Effector memory CD8-positive, alpha-beta T cell (primary cell): ENCODE measurements at regions not wholly inside any gene's neighbourhood (a gene's known extent, or its start where the extent isn't known, plus 50 kb on each side); places are given as distances from the start of the nearest gene placed in this dataset.

ENCODE experiments used
- ATAC-seq: fragments of 150-1000 bp; cut with Tn5 transposase; replicated peaks from 2 replicates; pipeline ENCODE4 v1.10.0; 2021; ENCODE audit warnings: mild to moderate bottlenecking, moderate library complexity
- DNase-seq, 3 experiments: peaks; one replicate each; pipeline ENCODE4 v3.0.0; 2021
- H3K27ac Mint-ChIP-seq, 2 donors: one replicate each; pipeline ENCODE4 v1.8.0; 2022; ENCODE audit warnings: mild to moderate bottlenecking in 2 of 2, mixed read lengths in 2 of 2, moderate library complexity in 2 of 2
- H3K27me3 Mint-ChIP-seq, 2 donors: one replicate each; pipeline ENCODE4 v1.8.0; 2022; ENCODE audit warnings: mixed read lengths in 2 of 2
- H3K36me3 Mint-ChIP-seq: one replicate; pipeline ENCODE4 v1.8.0; 2022; ENCODE audit warnings: mild to moderate bottlenecking, moderate library complexity, mixed read lengths; ENCODE audit not compliant: insufficient read depth
- H3K4me1 Mint-ChIP-seq, 2 donors: one replicate each; pipeline ENCODE4 v1.8.0; 2022; ENCODE audit warnings: low read depth in 2 of 2, mixed read lengths in 2 of 2
- H3K4me3 Mint-ChIP-seq, 2 donors: one replicate each; pipeline ENCODE4 v1.8.0; 2022; ENCODE audit warnings: mild to moderate bottlenecking in 2 of 2, mixed read lengths in 2 of 2, moderate library complexity in 2 of 2
- H3K9me3 Mint-ChIP-seq, 2 donors: one replicate each; pipeline ENCODE4 v1.8.0; 2022; ENCODE audit warnings: mixed read lengths in 2 of 2

GRCh38 chr16:85206472-85207356 is 94.4 kb upstream of the CIBAR2 start:
- Mint-ChIP-seq H3K27ac (no peak overlapping the region), H3K4me3 (no peak overlapping the region), H3K9me3 (no peaks in the 10 kb centered on the region), H3K36me3 (no peaks in the 10 kb centered on the region), H3K27me3 (peaks cover 6 to 27% of the 10 kb centered on the region in 2 donors), H3K4me1 (no peaks in the 10 kb centered on the region)
- ATAC-seq: no peak
- no peak for DNase-seq

DNA sequence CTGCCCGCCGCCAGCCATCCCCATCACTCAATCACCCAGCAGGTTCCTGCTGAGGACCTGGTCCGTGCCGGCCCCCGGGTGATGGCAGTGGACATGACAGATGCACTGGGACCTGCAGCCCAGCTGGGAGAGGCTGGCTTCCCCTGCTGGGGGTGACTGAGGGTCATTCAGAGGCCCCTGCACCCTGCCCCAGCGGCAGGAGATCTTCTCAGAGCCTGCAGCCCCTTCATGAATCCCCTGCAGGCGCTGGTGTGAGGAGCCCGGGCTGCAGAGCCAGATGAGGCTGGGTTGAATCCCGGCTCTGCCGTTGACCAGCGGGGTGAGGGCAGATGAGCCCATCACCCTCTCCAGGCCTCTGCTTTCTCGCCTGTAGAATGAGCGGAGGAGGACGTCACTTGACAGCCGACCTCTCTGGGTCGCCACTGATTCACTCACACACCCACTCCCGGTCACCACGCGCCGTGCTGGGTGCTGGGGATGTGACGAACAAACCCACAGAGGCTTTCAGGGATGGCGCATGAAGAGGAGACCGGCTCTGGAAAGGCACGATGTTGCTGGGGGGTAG is 95.2 kb upstream of the CIBAR2 start:
- ATAC-seq (no peak), DNase-seq (no peak)
- Mint-ChIP-seq H3K9me3 (no peaks in the 10 kb centered on the region), H3K27me3 (peaks cover 6 to 34% of the 10 kb centered on the region in 2 donors), H3K36me3 (no peaks in the 10 kb centered on the region), H3K4me3 (no peak overlapping the region), H3K27ac (no peak overlapping the region), H3K4me1 (no peaks in the 10 kb centered on the region)

GRCh38 chr16:85208181-85208580 is 95.9 kb upstream of the CIBAR2 start:
- Mint-ChIP-seq H3K27me3 (peaks cover 6 to 41% of the 10 kb centered on the region in 2 donors), H3K9me3 (no peaks in the 10 kb centered on the region), H3K36me3 (no peaks in the 10 kb centered on the region), H3K27ac (no peak overlapping the region), H3K4me1 (no peaks in the 10 kb centered on the region), H3K4me3 (no peak overlapping the region)
- ATAC-seq (no peak), DNase-seq (no peak)

DNA sequence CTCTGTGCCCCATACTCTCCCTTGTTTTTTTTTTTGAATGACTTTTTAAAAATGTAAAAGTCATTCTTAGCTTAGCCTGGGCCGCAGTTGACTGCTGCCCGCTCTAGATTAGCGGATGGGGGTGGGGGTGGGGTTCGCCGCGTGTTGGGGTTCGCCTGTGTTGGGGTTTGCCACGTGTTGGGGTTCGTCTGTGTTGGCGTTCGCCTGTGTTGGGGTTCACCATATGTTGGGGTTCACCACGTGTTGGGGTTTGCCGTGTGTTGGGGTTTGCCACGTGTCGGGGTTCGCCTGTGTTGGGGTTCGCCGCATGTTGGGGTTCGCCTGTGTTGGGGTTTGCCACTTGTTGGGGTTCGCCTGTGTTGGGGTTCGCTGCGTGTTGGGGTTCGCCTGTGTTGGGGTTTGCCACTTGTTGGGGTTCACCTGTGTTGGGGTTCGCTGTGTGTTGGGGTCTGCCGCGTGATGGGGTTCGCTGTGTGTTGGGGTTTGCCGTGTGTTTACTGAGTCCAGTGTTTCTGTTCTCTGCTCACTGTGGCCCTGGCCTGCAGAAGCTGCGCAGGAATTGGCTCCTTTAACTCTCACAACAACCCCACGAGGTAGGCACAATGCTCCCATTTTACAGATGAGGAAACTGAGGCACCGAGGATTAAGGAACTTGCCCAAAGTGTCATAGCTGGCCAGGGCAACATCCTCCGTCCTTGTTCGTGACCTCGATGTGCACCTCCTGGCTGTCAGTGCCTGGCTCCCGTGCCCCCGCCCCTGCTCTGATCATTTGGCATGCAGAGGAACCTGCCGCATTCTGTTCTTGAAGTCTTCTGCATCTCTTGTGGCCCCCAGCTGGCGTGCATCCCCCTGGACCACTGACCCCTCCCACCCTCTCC is 96.6 kb upstream of the CIBAR2 start:
- Mint-ChIP-seq H3K27ac (no peak overlapping the region), H3K4me3 (no peak overlapping the region), H3K4me1 (no peaks in the 10 kb centered on the region), H3K36me3 (no peaks in the 10 kb centered on the region), H3K27me3 (peaks cover 12 to 48% of the 10 kb centered on the region in 2 donors), H3K9me3 (no peaks in the 10 kb centered on the region)
- ATAC-seq: no peak
- no peak for DNase-seq

GRCh38 chr16:85209526-85210121 is 97.4 kb upstream of the CIBAR2 start:
- DNase-seq (no peak), ATAC-seq (no peak)
- H3K27ac Mint-ChIP-seq: no peak overlapping the region
- no peak overlapping the region for H3K4me3 Mint-ChIP-seq
- no peaks in the 10 kb centered on the region for H3K36me3 Mint-ChIP-seq
- peaks cover 16 to 54% of the 10 kb centered on the region in 2 donors for H3K27me3 Mint-ChIP-seq
- no peaks in the 10 kb centered on the region for H3K9me3 Mint-ChIP-seq
- no peaks in the 10 kb centered on the region for H3K4me1 Mint-ChIP-seq

DNA sequence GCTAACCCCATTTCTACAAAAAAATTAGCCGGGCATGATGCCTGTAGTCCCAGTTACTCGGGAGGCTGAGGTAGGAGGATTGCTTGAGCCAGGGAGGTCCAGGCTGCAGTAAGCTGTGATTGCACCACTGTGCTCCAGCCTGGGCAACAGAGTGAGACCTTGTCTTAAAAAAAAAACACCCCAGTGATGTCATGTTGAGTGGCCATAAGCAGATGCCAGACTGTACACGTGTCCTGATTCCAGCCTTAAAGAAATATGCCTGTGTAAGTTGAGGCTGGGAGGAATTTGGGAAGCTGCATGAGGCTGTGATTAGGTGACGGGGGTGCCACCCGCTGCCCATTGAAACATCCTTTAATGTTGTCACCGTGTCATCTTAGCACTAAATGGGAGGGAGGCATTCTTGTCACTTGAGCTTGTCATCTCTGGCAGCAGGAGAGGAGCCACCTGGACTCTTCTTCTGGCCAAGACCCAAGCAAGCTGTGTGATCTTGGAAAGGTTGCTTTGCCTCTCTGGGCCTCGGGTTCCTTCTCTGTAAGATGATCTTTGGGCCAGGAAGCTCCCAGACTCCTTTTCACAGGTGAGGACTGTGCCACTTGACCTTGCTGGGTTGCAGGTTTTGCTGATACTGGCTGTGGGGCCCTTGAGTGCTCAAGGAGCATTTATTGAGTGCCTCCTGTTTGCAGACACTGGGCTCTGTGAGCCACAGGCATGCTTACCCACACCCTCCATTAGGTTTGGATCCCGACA is 98.3 kb upstream of the CIBAR2 start:
- Mint-ChIP-seq H3K4me3 (no peak overlapping the region), H3K27me3 (peaks cover 15 to 51% of the 10 kb centered on the region in 2 donors), H3K4me1 (no peaks in the 10 kb centered on the region), H3K36me3 (no peaks in the 10 kb centered on the region), H3K9me3 (no peaks in the 10 kb centered on the region), H3K27ac (no peak overlapping the region)
- ATAC-seq (no peak), DNase-seq (no peak)

DNA sequence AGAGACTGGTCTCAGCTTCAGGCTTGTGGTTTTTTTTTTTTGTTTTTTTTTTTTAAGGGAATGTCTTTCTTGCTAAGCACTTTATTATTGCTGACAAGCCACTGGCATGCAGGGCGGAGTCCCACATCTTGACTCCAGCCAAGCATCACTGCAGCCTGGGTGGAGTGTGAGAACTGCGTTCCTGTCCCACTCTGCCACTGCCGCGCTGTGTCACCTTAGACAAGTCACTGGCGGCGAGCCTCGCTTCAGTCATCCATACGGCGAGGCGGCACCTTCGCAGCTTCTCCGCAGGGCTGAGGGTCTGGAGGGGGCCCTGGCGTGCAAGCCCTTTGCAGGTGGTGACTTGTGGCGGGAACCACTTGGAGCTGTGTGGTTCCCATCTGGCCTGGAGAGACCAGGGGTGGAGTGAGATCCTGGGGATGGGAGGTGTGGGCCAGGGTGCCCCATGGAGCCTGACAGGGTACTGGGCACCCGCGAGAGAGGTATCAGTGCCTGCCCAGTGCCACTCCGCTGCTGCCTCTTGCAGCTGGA is 99.1 kb upstream of the CIBAR2 start:
- no peaks in the 10 kb centered on the region for H3K36me3 Mint-ChIP-seq
- no peak for DNase-seq
- ATAC-seq: no peak
- no peaks in the 10 kb centered on the region for H3K9me3 Mint-ChIP-seq
- H3K4me1 Mint-ChIP-seq: no peaks in the 10 kb centered on the region
- H3K4me3 Mint-ChIP-seq: no peak overlapping the region
- no peak overlapping the region for H3K27ac Mint-ChIP-seq
- peaks cover 10 to 45% of the 10 kb centered on the region in 2 donors for H3K27me3 Mint-ChIP-seq

- ATAC-seq (no peak), DNase-seq (no peak)
- no peak overlapping the region for H3K4me3 Mint-ChIP-seq
- no peak overlapping the region for H3K27ac Mint-ChIP-seq
- H3K36me3 Mint-ChIP-seq: no peaks in the 10 kb centered on the region
- H3K27me3 Mint-ChIP-seq: peaks cover 10 to 47% of the 10 kb centered on the region in 2 donors
- no peaks in the 10 kb centered on the region for H3K9me3 Mint-ChIP-seq
- H3K4me1 Mint-ChIP-seq: peaks cover 0 to 1% of the 10 kb centered on the region in 2 donors
Observed at GRCh38 chr16:85213926-85214675, 101.8 kb upstream of the CIBAR2 start.

DNA sequence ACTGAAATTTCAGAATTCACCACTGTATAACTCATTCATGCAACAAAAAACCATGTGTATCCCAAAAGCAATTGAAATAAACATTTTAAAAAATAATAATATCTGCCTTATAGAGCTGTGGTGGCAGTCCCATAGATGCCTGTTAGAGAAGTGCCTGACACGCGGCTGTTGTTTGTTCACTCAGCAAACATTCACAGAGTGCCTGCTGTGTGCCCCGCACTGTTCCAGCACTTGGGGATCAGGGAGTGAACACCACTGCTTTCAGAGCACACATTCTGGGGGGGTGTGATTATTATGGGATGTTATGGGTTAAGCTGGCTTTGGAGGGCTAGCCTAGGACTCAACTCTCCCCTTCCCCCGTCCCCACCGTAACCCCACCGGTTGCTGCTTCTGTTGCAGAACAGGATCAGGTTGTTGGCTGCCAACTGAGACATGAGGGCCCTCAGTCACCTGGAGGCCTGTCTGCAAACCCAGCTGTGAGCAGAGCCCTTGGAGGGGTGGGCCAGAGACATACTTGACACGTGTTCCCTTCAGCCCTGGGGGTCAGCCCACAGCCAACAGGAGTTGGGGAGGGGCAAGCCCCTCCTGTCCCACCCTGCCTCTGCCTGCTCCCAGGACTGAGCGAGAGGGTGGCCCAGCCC is 103.3 kb upstream of the CIBAR2 start:
- Mint-ChIP-seq H3K9me3 (no peaks in the 10 kb centered on the region), H3K27me3 (peaks cover 14 to 52% of the 10 kb centered on the region in 2 donors)
- ATAC-seq: no peak

GRCh38 chr16:85216522-85217375 is 104.5 kb upstream of the CIBAR2 start:
- Mint-ChIP-seq H3K9me3 (no peaks in the 10 kb centered on the region), H3K27me3 (peaks cover 17 to 41% of the 10 kb centered on the region in 2 donors), H3K4me3 (no peak overlapping the region), H3K4me1 (peaks cover 1 to 3% of the 10 kb centered on the region in 2 donors), H3K36me3 (no peaks in the 10 kb centered on the region), H3K27ac (no peak overlapping the region)
- DNase-seq (no peak), ATAC-seq (no peak)

More for the DNA sequence above, 103.3 kb upstream of the CIBAR2 start:
- no peak for DNase-seq
- Mint-ChIP-seq H3K4me3 (no peak overlapping the region), H3K4me1 (peaks cover 1 to 2% of the 10 kb centered on the region in 2 donors), H3K27ac (no peak overlapping the region), H3K36me3 (no peaks in the 10 kb centered on the region)
